Activated CD8-positive, alpha-beta memory T cell treated with anti-CD3 and anti-CD28 coated beads, Interleukin-2, amount 10 ng/mL, durations not matched to agents 7 days and 5 days (primary cell): ENCODE measurements at regions not wholly inside any gene's neighbourhood (a gene's known extent, or its start where the extent isn't known, plus 50 kb on each side); places are given as distances from the start of the nearest gene placed in this dataset.
"Not testable (repeated sequence)": the region's sequence is repeated elsewhere in the genome, so short reads cannot be mapped to it uniquely, and the experiment has no call there.

Source experiments
- ATAC-seq: fragments of 150-1000 bp; cut with Tn5 transposase; one replicate; pipeline ENCODE4 v1.10.0; 2021; ENCODE audit warnings: moderate library complexity
- CTCF ChIA-PET: fragments of 350-600 bp; sonication (Branson Sonifier 250); formaldehyde crosslinking; loops from one replicate; lab custom pipeline; 2021; ENCODE audit warnings: antibody characterized with exemption; lab: Charles Lee
- DNase-seq: peaks from one replicate; pipeline ENCODE4 v3.0.0-alpha.2; 2020
- H3K27ac Mint-ChIP-seq: one replicate; pipeline ENCODE4 v1.8.0; 2021; ENCODE audit warnings: mild to moderate bottlenecking, mixed read lengths
- H3K27me3 Mint-ChIP-seq: one replicate; pipeline ENCODE4 v1.8.0; 2021; ENCODE audit warnings: mixed read lengths
- H3K36me3 Mint-ChIP-seq: one replicate; pipeline ENCODE4 v1.8.0; 2021; ENCODE audit warnings: mild to moderate bottlenecking, mixed read lengths
- H3K4me1 Mint-ChIP-seq: one replicate; pipeline ENCODE4 v1.8.0; 2021; ENCODE audit warnings: mixed read lengths
- H3K4me3 Mint-ChIP-seq: one replicate; pipeline ENCODE4 v1.8.0; 2021; ENCODE audit warnings: mild to moderate bottlenecking, moderate library complexity, mixed read lengths
- H3K9me3 Mint-ChIP-seq: one replicate; pipeline ENCODE4 v1.8.0; 2022; ENCODE audit warnings: low read depth, mixed read lengths

- ATAC-seq (no peak), DNase-seq (no peak)
- no peaks in the 10 kb centered on the region for H3K9me3 Mint-ChIP-seq
- no peaks in the 10 kb centered on the region for H3K4me1 Mint-ChIP-seq
- H3K27me3 Mint-ChIP-seq: peaks cover 24% of the 10 kb centered on the region
- no peaks in the 10 kb centered on the region for H3K36me3 Mint-ChIP-seq
- no peak overlapping the region for H3K4me3 Mint-ChIP-seq
- H3K27ac Mint-ChIP-seq: no peak overlapping the region
- CTCF ChIA-PET: interaction anchor here (0.7 to 3.3 kb wide), 13 partner anchors 9 to 928 kb away, joined by 3 to 23 read pairs (median 4); no protein-coding TSS in a partner anchor
Measured at GRCh38 chr17:65293584-65294180, 156.5 kb downstream of the RGS9 start.

- CTCF ChIA-PET: interaction anchor here (0.9 to 1.0 kb wide), 3 partner anchors 61 to 263 kb away, joined by 3 to 4 read pairs (median 4); no protein-coding TSS in a partner anchor
- DNase-seq: no peak
Measured at GRCh38 chr17:65292430-65292829, 155.3 kb downstream of the RGS9 start.

GRCh38 chr17:65291301-65291700 lies 154.1 kb downstream of the RGS9 start:
- H3K36me3 Mint-ChIP-seq, ATAC-seq, CTCF ChIA-PET, H3K9me3 Mint-ChIP-seq, H3K4me1 Mint-ChIP-seq, H3K4me3 Mint-ChIP-seq, H3K27ac Mint-ChIP-seq, DNase-seq: not testable (repeated sequence)
- H3K27me3 Mint-ChIP-seq: peaks cover 23% of the 10 kb centered on the region

More at GRCh38 chr17:65292430-65292829, 155.3 kb downstream of the RGS9 start:
- Mint-ChIP-seq H3K27ac (no peak overlapping the region), H3K36me3 (no peaks in the 10 kb centered on the region), H3K4me1 (no peaks in the 10 kb centered on the region), H3K9me3 (no peaks in the 10 kb centered on the region), H3K4me3 (no peak overlapping the region), H3K27me3 (peaks cover 23% of the 10 kb centered on the region)
- no peak for ATAC-seq

- H3K27me3 Mint-ChIP-seq: peaks cover 20% of the 10 kb centered on the region
- DNase-seq (no peak), ATAC-seq (no peak)
- H3K4me1 Mint-ChIP-seq: no peaks in the 10 kb centered on the region
- no peaks in the 10 kb centered on the region for H3K9me3 Mint-ChIP-seq
- CTCF ChIA-PET: no interaction called here
- no peak overlapping the region for H3K27ac Mint-ChIP-seq
- no peaks in the 10 kb centered on the region for H3K36me3 Mint-ChIP-seq
- H3K4me3 Mint-ChIP-seq: no peak overlapping the region
Measured at GRCh38 chr17:65290616-65291015, 153.4 kb downstream of the RGS9 start.

GRCh38 chr17:65290056-65290455 lies 152.9 kb downstream of the RGS9 start:
- CTCF ChIA-PET: no interaction called here
- DNase-seq (no peak), ATAC-seq (no peak)
- Mint-ChIP-seq H3K27ac (no peak overlapping the region), H3K36me3 (no peaks in the 10 kb centered on the region), H3K9me3 (no peaks in the 10 kb centered on the region), H3K27me3 (peaks cover 15% of the 10 kb centered on the region), H3K4me1 (no peaks in the 10 kb centered on the region), H3K4me3 (no peak overlapping the region)

GRCh38 chr17:65287040-65287439 lies 149.9 kb downstream of the RGS9 start:
- DNase-seq (no peak), ATAC-seq (no peak)

GRCh38 chr17:65283704-65284103 lies 146.5 kb downstream of the RGS9 start:
- Mint-ChIP-seq H3K9me3 (no peaks in the 10 kb centered on the region), H3K4me1 (no peaks in the 10 kb centered on the region), H3K4me3 (no peak overlapping the region), H3K36me3 (no peaks in the 10 kb centered on the region), H3K27ac (no peak overlapping the region), H3K27me3 (peaks cover 11% of the 10 kb centered on the region)
- ATAC-seq: no peak
- no peak for DNase-seq
- CTCF ChIA-PET: interaction anchor here (1.5 kb wide), 1 partner anchor 10 kb away, joined by 3 read pairs; no protein-coding TSS in a partner anchor

More at GRCh38 chr17:65287040-65287439, 149.9 kb downstream of the RGS9 start:
- Mint-ChIP-seq H3K36me3 (no peaks in the 10 kb centered on the region), H3K9me3 (no peaks in the 10 kb centered on the region), H3K4me3 (no peak overlapping the region), H3K4me1 (no peaks in the 10 kb centered on the region), H3K27me3 (peaks cover 11% of the 10 kb centered on the region), H3K27ac (no peak overlapping the region)
- CTCF ChIA-PET: interaction anchor here (1.0 to 1.3 kb wide), 2 partner anchors 8 to 57 kb away, joined by 3 read pairs; no protein-coding TSS in a partner anchor

GRCh38 chr17:65279456-65279855 lies 142.3 kb downstream of the RGS9 start:
- Mint-ChIP-seq H3K27me3 (peaks cover 36% of the 10 kb centered on the region), H3K27ac (no peak overlapping the region), H3K9me3 (no peaks in the 10 kb centered on the region), H3K4me1 (peaks cover 17% of the 10 kb centered on the region), H3K36me3 (no peaks in the 10 kb centered on the region), H3K4me3 (no peak overlapping the region)
- CTCF ChIA-PET: interaction anchor here (1.5 to 1.7 kb wide), 2 partner anchors 15 to 886 kb away, joined by 3 to 5 read pairs; no protein-coding TSS in a partner anchor
- ATAC-seq: no peak
- no peak for DNase-seq

- Mint-ChIP-seq H3K4me1 (peaks cover 17% of the 10 kb centered on the region), H3K36me3 (no peaks in the 10 kb centered on the region)
Measured at GRCh38 chr17:65278820-65279184, 141.6 kb downstream of the RGS9 start.

GRCh38 chr17:65278050-65278819 lies 141.1 kb downstream of the RGS9 start:
- CTCF ChIA-PET: interaction anchor here (1.5 to 1.7 kb wide), 2 partner anchors 16 to 887 kb away, joined by 3 to 5 read pairs; no protein-coding TSS in a partner anchor
- Mint-ChIP-seq H3K27ac (no peak overlapping the region), H3K36me3 (no peaks in the 10 kb centered on the region), H3K4me1 (peaks cover 17% of the 10 kb centered on the region), H3K27me3 (peaks cover 37% of the 10 kb centered on the region), H3K9me3 (no peaks in the 10 kb centered on the region), H3K4me3 (no peak overlapping the region)
- DNase-seq (peak; percentile 46), ATAC-seq (no peak)

More at GRCh38 chr17:65278820-65279184, 141.6 kb downstream of the RGS9 start:
- ATAC-seq: no peak
- H3K27me3 Mint-ChIP-seq: peaks cover 37% of the 10 kb centered on the region
- no peak for DNase-seq
- CTCF ChIA-PET: interaction anchor here (1.5 to 1.7 kb wide), 2 partner anchors 16 to 886 kb away, joined by 3 to 5 read pairs; no protein-coding TSS in a partner anchor
- no peak overlapping the region for H3K4me3 Mint-ChIP-seq
- H3K9me3 Mint-ChIP-seq: no peaks in the 10 kb centered on the region
- H3K27ac Mint-ChIP-seq: no peak overlapping the region

GRCh38 chr17:65277576-65277975 lies 140.4 kb downstream of the RGS9 start:
- Mint-ChIP-seq H3K27me3 (peaks cover 31% of the 10 kb centered on the region), H3K4me3 (no peak overlapping the region), H3K36me3 (no peaks in the 10 kb centered on the region), H3K4me1 (peaks cover 17% of the 10 kb centered on the region), H3K27ac (no peak overlapping the region), H3K9me3 (no peaks in the 10 kb centered on the region)
- DNase-seq: no peak
- no peak for ATAC-seq
- CTCF ChIA-PET: interaction anchor here (1.2 to 1.7 kb wide), 2 partner anchors 45 to 887 kb away, joined by 4 to 5 read pairs; no protein-coding TSS in a partner anchor
